ENCODE measurements at regions not wholly inside any gene's neighbourhood (a gene's known extent, or its start where the extent isn't known, plus 50 kb on each side); places are given as distances from the start of the nearest gene placed in this dataset.
"Not testable (repeated sequence)": the region's sequence is repeated elsewhere in the genome, so short reads cannot be mapped to it uniquely, and the experiment has no call there.

- DNase-seq (ENCODE audit: low read depth): no peak
Measured at GRCh38 chr2:217585362-217585761, 417.4 kb downstream of the TNS1 start.

DNA sequence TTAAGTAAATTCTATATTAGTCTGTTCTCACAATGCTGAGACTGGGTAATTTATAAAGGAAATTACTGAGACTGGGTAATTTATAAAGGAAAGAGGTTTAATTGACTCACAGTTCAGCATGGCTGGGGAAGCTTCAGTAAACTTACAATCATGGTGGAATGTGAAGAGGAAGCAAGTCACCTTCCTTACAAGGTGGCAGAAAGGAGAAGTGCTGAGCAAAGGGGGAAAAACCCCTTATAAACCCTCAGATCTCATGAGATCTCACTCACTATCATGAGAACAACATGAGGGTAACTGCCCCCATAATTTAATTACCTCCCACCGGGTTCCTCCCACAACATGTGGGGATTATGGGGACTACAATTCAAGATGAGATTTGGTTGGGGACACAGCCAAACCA, 422.4 kb downstream of the TNS1 start:
- not testable (repeated sequence) for DNase-seq (ENCODE audit: low read depth)

DNA sequence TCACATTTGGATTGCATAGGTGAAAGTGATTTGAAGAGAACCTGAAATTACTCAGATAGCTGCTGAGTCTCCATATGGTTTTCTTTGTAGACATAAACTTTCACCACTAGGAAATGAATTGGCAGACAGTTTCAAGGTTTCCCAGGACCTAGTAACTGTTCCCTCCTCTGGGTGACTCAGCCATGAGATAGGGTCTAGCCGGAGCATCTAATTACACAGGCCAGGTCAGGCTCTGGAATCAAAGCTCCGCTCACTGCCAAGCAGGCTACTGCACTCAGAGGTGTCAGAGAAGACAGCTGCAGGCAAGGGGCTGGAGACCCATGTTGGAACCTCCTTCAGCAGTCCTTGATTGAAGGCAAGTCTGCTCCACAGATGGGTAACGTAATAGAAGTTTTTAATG, 429.2 kb downstream of the TNS1 start:
- peak; percentile 86 for DNase-seq (ENCODE audit: low read depth)

GRCh38 chr2:217570394-217570793, 432.4 kb downstream of the TNS1 start:
- no peak for DNase-seq (ENCODE audit: low read depth)

GRCh38 chr2:217568289-217568971, 434.4 kb downstream of the TNS1 start:
- no peak for DNase-seq (ENCODE audit: low read depth)

GRCh38 chr2:217563565-217563964, 439.2 kb downstream of the TNS1 start:
- DNase-seq (ENCODE audit: low read depth): no peak

DNA sequence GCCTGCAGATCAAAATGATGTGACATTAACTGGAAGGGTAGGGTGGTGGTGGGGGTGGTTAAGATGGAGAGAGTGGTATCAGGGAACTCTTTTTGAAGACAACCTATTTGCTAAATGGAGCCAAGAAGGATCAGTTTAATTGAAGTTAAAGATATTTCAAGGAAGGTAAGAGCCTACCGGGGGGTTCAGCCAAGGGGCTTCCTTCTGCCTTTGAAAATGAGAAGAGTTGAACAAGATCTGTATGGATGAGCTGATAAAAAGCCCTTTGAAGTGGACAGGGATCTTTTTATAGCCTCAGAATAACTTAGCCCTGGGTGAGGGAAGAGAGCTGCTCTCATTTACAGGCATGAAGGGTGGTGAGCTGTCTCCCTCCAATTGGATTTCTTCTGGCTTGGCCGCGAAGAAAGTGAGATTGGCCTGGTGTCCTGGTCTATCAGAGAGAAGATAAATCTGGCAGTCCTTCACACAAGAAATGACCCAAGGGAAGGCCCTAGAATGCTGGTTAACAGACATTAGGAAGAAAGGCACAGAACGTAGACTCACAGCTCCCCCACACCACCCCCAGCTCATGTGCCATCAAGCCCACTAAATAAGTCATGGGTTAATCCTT, 439.8 kb downstream of the TNS1 start:
- no peak for DNase-seq (ENCODE audit: low read depth)

DNA sequence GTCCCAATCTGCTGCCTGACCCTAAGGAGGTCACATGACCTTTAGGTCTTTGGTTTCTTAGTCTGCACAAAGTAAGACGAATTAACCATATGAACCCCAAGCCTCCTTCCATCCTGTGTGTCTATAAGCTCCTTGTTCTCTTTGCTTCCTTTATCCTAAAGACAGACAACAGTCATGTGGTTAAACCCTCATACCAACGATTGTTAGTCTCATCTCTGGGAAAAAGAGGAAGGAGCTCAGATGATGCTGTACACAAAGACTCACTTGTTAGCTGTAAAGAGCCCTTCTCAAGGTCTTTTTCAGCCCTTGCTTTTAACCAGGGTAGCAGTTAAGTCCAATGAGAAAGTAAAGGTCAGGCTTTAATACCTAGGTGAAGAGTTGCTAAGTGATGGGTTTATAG, 443.7 kb downstream of the TNS1 start:
- no peak for DNase-seq (ENCODE audit: low read depth)

GRCh38 chr2:217555081-217555876, 447.5 kb downstream of the TNS1 start:
- DNase-seq (ENCODE audit: low read depth): no peak

DNA sequence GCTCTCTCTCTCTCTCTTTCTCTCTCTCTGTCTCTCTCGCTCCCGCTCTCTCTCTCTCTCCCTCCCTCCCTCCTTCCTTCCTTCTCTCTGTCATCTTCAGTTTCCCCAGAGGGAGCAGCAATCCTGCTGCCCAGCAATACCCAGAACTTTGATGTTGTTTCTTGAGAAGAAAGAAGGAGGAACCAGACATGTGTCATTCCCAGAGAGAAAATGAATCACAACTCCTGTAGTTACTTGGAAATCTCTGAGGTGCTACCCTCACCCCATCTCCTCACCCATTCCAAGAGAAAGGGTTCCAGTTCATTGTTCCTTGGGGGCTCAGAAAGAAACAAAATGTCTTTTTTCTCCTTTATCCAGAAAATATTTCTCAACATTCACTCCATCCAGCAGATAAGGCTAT, 449.1 kb downstream of the TNS1 start:
- no peak for DNase-seq (ENCODE audit: low read depth)

DNA sequence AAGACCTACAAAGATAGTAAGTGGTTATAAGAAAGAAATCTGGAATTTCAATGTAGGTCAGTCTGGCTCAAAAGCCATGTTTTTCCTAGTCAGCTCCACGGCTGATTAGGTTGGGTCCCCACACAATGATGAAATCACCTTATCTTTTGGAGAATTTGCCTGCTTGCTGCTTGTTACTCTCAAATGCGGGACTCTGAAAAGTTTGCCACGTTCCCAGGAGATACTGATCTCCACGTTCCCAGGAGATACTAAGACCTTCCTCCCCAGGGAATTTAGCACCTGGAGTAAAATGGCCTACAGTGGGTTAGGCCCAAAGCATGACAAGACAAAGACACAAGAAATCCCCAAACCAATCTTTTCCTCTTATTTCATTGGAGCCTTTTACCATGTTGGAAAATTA, 449.6 kb downstream of the TNS1 start:
- no peak for DNase-seq (ENCODE audit: low read depth)

- DNase-seq (ENCODE audit: low read depth): no peak
Measured at GRCh38 chr2:217552081-217552480, 450.7 kb downstream of the TNS1 start.

GRCh38 chr2:217551252-217551899, 451.4 kb downstream of the TNS1 start:
- peak; percentile 71 for DNase-seq (ENCODE audit: low read depth)

- DNase-seq (ENCODE audit: low read depth): no peak
Measured at GRCh38 chr2:217539126-217539525, 463.7 kb downstream of the TNS1 start.

DNA sequence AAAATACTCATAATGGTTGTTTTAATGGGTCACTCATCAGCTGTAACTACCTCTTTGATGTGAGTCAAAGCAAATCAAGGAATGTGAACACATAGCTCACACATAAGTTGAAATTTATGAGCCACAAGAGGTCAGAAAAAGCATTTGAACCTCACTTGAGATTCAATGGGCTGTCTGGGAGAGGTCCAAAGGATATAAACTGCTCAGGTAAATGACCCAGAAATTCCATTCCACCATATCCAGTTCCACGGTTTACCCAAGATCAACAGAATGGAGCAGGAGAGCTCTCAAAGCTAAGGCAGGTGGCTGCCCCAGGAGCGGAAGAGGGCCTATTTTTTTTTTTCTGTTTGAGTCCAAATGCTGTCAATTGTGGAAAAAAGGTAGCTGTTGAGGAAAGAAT, 464.1 kb downstream of the TNS1 start:
- peak; percentile 16 for DNase-seq (ENCODE audit: low read depth)

DNA sequence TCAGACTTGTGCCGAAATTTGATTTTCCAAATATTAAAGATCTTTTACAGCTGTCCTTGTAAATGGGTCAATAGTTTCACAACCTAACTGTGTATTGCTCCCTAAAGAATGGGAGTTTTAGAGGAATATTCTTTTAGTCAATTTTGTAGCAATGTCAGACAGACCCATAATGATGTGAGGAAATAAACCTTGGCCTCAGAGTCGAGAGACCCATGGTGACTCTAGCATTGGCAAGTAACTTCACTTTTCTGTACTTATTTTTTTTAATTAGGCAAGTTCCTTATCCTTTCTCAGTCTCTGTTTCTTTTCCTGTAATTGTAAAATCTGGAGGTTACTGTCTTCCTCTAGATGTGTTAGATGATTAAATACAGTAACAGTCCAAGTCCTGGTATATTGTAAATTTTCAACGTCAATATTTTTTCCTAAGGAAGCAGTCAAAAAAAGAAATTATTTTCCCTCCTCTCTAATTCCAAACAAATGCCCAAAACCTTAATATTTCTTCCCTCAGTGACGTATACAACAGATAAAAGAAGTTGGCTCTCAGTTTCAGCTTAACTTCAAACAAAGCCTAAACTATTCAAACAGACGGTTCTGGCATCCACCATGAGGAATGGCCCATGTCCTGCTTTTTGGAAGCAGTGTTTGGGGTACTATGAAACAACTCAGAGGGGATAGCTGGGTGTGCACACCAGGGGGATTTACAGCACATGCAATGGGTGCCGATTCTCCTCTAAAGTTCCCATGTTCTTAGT, 466.7 kb downstream of the TNS1 start:
- DNase-seq (ENCODE audit: low read depth): no peak

GRCh38 chr2:217530392-217531090, 472.3 kb downstream of the TNS1 start:
- no peak for DNase-seq (ENCODE audit: low read depth)

- no peak for DNase-seq (ENCODE audit: low read depth)
Measured at GRCh38 chr2:217529271-217529670, 473.5 kb downstream of the TNS1 start.

DNA sequence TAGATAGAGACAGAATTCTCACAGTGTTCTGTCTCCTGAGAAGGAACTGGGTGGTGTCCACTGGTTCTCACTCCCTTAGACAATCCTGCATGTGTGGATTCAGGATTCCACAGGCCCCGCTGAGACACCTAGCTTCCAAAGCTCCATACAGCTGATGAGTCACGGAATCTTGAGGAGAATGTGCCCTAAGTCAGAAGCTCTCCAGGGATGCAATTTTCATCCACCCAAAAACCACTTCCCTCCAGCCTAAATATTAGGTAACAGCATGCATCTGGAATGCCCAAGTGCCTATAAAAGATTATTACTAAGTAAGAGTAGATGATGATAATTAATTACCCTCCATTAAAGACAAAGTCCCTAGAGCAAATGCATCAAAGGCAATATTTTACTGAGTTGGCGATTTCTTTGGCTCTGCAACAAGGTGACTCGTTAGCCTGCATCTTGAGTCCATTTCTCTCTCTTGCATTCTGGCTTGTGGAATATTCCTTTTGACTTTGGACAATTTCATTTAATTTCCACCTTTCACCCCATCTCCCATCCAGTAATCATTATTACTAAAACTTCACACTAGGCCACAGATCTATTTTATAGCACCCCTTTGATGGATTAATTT, 475.1 kb downstream of the TNS1 start:
- DNase-seq (ENCODE audit: low read depth): no peak

- DNase-seq (ENCODE audit: low read depth): no peak
Measured at GRCh38 chr2:217525076-217525475, 477.7 kb downstream of the TNS1 start.

DNA sequence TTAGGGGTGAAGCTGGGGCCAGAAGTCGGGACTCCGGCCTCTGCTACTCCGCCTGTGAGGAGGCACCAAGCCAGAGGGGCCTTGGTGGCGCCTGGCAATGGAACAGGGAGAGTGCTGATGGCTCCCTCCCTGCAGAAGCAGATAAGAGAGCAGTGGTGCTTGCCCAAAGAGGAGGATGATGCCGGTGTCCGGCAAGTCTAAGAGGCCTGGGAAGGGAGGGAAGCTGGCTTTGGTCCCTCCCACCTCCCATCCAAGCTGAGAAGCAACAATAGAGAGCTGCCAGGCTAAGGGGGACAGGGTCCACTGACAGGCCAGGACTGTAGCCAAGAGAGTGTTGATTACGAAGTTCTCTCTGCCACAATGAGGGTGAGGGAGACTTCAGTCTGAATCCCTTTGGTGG, 479.5 kb downstream of the TNS1 start:
- no peak for DNase-seq (ENCODE audit: low read depth)
